ENCODE measurements at regions not wholly inside any gene's neighbourhood (a gene's known extent, or its start where the extent isn't known, plus 50 kb on each side); places are given as distances from the start of the nearest gene placed in this dataset.

- no peak for DNase-seq
Measured at GRCh38 chr3:128569756-128570155, 76.8 kb upstream of the GATA2 start.

- no peak for DNase-seq
Measured at GRCh38 chr3:128568602-128569490, 75.8 kb upstream of the GATA2 start.

GRCh38 chr3:128567705-128568356, 74.8 kb upstream of the GATA2 start:
- DNase-seq, result no peak

- no peak for DNase-seq
Measured at GRCh38 chr3:128567141-128567540, 74.1 kb upstream of the GATA2 start.

GRCh38 chr3:128563439-128563838, 70.4 kb upstream of the GATA2 start:
- DNase-seq, result no peak

GRCh38 chr3:128561504-128561903, 68.5 kb upstream of the GATA2 start:
- no peak for DNase-seq

GRCh38 chr3:128560768-128561167, 67.8 kb upstream of the GATA2 start:
- no peak for DNase-seq

- no peak for DNase-seq
Measured at GRCh38 chr3:128559486-128560225, 66.7 kb upstream of the GATA2 start.

- DNase-seq, result no peak
Measured at GRCh38 chr3:128557531-128558280, 64.7 kb upstream of the GATA2 start.

GRCh38 chr3:128556907-128557306, 63.9 kb upstream of the GATA2 start:
- no peak for DNase-seq

GRCh38 chr3:128556384-128556783, 63.4 kb upstream of the GATA2 start:
- DNase-seq, result no peak

- DNase-seq, result no peak
Measured at GRCh38 chr3:128555841-128556240, 62.8 kb upstream of the GATA2 start.

GRCh38 chr3:128555098-128555825, 62.3 kb upstream of the GATA2 start:
- no peak for DNase-seq

- no peak for DNase-seq
Measured at GRCh38 chr3:128554465-128555097, 61.6 kb upstream of the GATA2 start.

GRCh38 chr3:128554100-128554464, 61.1 kb upstream of the GATA2 start:
- no peak for DNase-seq

GRCh38 chr3:128553560-128553959, 60.6 kb upstream of the GATA2 start:
- DNase-seq, result no peak

- no peak for DNase-seq
Measured at GRCh38 chr3:128551867-128552266, 58.9 kb upstream of the GATA2 start.

- DNase-seq, result no peak
Measured at GRCh38 chr3:128551451-128551850, 58.5 kb upstream of the GATA2 start.

GRCh38 chr3:128550471-128551126, 57.6 kb upstream of the GATA2 start:
- no peak for DNase-seq

GRCh38 chr3:128550113-128550440, 57.1 kb upstream of the GATA2 start:
- no peak for DNase-seq

All from OCI-M1 (cell line).